Spleen (tissue), 7 donors: ENCODE measurements at regions not wholly inside any gene's neighbourhood (a gene's known extent, or its start where the extent isn't known, plus 50 kb on each side); places are given as distances from the start of the nearest gene placed in this dataset.

Experiments used
- CTCF ChIP-seq, 11 experiments: fragments of 200-600 bp in 7 of 11; fragments of 450-650 bp in 4 of 11; sonication (generic) in 4 of 11; IDR thresholded peaks in 8 of 11; conservative IDR thresholded peaks in 3 of 11; 1 replicate in 7 of 11; 2 replicates in 4 of 11; pipeline versions ENCODE4 v1.4.0 to v1.8.0; 2016 to 2021; ENCODE audit warnings: antibody characterized with exemption in 11 of 11, inconsistent platforms in 4 of 11, mild to moderate bottlenecking in 1 of 11
- POLR2A ChIP-seq, 3 donors: fragments of 450-650 bp; IDR thresholded peaks; one replicate each; pipeline ENCODE4 v1.5.1; 2017; ENCODE audit warnings: antibody characterized with exemption in 3 of 3, mild to moderate bottlenecking in 1 of 3
- donor health status: DM: no; HTN: no; CAD: no; lungs with moderate emphysema.
- donor health status: DM: no; HTN: no; CAD: no.
- donor health status: DM: no; HTN: no; CAD: no.

GRCh38 chr17:77873500-77874302, 84.8 kb upstream of the TNRC6C start:
- TF ChIP-seq POLR2A (IDR thresholded peaks at IDR 0.05) (no peak), CTCF (IDR thresholded peaks at IDR 0.05 in 8 of 11, conservative IDR thresholded peaks at IDR 0.05 in 3 of 11) (no peak)
